ENCODE measurements at regions not wholly inside any gene's neighbourhood (a gene's known extent, or its start where the extent isn't known, plus 50 kb on each side); places are given as distances from the start of the nearest gene placed in this dataset.

DNA sequence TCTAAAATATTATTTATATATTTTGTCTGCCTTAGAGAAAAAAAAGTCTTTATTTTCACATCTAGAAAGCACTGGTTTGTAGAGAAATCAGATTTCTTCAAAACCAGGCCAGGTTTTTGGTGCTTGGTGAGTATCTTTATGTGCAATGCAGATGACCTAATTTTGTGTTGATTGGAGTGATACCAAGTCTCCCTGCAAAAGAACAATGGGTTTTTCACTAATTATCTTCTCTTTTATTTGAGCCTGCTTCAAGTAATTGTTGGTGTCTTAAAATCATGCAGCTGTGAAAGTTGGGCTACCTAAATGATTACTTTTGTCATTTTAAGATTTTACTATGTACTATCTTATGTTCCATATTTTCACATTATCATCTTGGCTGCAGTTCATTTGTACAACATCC lies 874.7 kb downstream of the TFAP2A start:
- TF ChIP-seq, protein P1, sequence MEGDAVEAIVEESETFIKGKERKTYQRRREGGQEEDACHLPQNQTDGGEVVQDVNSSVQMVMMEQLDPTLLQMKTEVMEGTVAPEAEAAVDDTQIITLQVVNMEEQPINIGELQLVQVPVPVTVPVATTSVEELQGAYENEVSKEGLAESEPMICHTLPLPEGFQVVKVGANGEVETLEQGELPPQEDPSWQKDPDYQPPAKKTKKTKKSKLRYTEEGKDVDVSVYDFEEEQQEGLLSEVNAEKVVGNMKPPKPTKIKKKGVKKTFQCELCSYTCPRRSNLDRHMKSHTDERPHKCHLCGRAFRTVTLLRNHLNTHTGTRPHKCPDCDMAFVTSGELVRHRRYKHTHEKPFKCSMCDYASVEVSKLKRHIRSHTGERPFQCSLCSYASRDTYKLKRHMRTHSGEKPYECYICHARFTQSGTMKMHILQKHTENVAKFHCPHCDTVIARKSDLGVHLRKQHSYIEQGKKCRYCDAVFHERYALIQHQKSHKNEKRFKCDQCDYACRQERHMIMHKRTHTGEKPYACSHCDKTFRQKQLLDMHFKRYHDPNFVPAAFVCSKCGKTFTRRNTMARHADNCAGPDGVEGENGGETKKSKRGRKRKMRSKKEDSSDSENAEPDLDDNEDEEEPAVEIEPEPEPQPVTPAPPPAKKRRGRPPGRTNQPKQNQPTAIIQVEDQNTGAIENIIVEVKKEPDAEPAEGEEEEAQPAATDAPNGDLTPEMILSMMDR (conservative IDR thresholded peaks at IDR 0.05; ENCODE audit: low read depth, low read length), result no peak
- TF ChIP-seq EZH2 (IDR thresholded peaks at IDR 0.05; ENCODE audit: borderline replicate concordance, low read depth, low read length, poor library complexity, severe bottlenecking), result no peak

Measured in A673 (cell line).